NCI-H1092 treated with DMSO at 0.1 percent for 48 hours (cell line): ENCODE measurements at regions not wholly inside any gene's neighbourhood (a gene's known extent, or its start where the extent isn't known, plus 50 kb on each side); places are given as distances from the start of the nearest gene placed in this dataset.
A peak's percentile ranks its signal among the peaks of the same experiment; 100 is the strongest.

Experiments used
- DNase-seq: peaks from one replicate; lab custom pipeline; 2025; lab: John Stamatoyannopoulos, UW

- no peak for DNase-seq
Observed at GRCh38 chr2:219769090-219769910, 141.9 kb downstream of the SLC4A3 start.

- DNase-seq = peak; percentile 89
Observed at GRCh38 chr2:219772103-219772635, 144.7 kb downstream of the SLC4A3 start.

GRCh38 chr2:219772697-219773096 lies 145.3 kb downstream of the SLC4A3 start:
- DNase-seq = no peak

GRCh38 chr2:219775506-219775905 lies 148.1 kb downstream of the SLC4A3 start:
- no peak for DNase-seq

- no peak for DNase-seq
Observed at GRCh38 chr2:219777388-219777787, 150.0 kb downstream of the SLC4A3 start.

- no peak for DNase-seq
Observed at GRCh38 chr2:219778189-219778588, 150.8 kb downstream of the SLC4A3 start.

- DNase-seq = no peak
Observed at GRCh38 chr2:219782737-219783348, 155.4 kb downstream of the SLC4A3 start.

- DNase-seq = no peak
Observed at GRCh38 chr2:219783359-219783975, 156.0 kb downstream of the SLC4A3 start.

GRCh38 chr2:219784178-219784577 lies 156.7 kb downstream of the SLC4A3 start:
- no peak for DNase-seq

- DNase-seq = no peak
Observed at GRCh38 chr2:219789476-219789875, 162.0 kb downstream of the SLC4A3 start.

GRCh38 chr2:219792446-219792845 lies 165.0 kb downstream of the SLC4A3 start:
- DNase-seq = no peak

- no peak for DNase-seq
Observed at GRCh38 chr2:219798430-219798829, 171.0 kb downstream of the SLC4A3 start.

- no peak for DNase-seq
Observed at GRCh38 chr2:219803294-219803693, 175.9 kb downstream of the SLC4A3 start.

GRCh38 chr2:219810895-219811294 lies 183.5 kb downstream of the SLC4A3 start:
- no peak for DNase-seq

- DNase-seq = no peak
Observed at GRCh38 chr2:219812672-219813071, 185.2 kb downstream of the SLC4A3 start.

- DNase-seq = no peak
Observed at GRCh38 chr2:219820767-219821166, 193.3 kb downstream of the SLC4A3 start.

GRCh38 chr2:219823574-219823973 lies 196.1 kb downstream of the SLC4A3 start:
- no peak for DNase-seq

- DNase-seq = no peak
Observed at GRCh38 chr2:219824996-219825395, 197.6 kb downstream of the SLC4A3 start.

- DNase-seq = no peak
Observed at GRCh38 chr2:219828127-219828526, 200.7 kb downstream of the SLC4A3 start.

- DNase-seq = no peak
Observed at GRCh38 chr2:219829667-219830352, 202.4 kb downstream of the SLC4A3 start.

- DNase-seq = no peak
Observed at GRCh38 chr2:219830353-219830738, 202.9 kb downstream of the SLC4A3 start.

GRCh38 chr2:219831957-219832356 lies 204.5 kb downstream of the SLC4A3 start:
- DNase-seq = no peak
